HCT116 (cell line): ENCODE measurements at regions not wholly inside any gene's neighbourhood (a gene's known extent, or its start where the extent isn't known, plus 50 kb on each side); places are given as distances from the start of the nearest gene placed in this dataset.

Source experiments
- ATAC-seq: fragments of 200-7000 bp; cut with Tn5 transposase; 2 replicates; pipeline ENCODE4 v1.9.1; 2020; ENCODE audit warnings: mild to moderate bottlenecking, moderate library complexity
- BruUV-seq: library from RNA; stranded (reverse); fragments of 400-500 nt; replicated peaks from 2 replicates; lab custom pipeline; 2021; lab: Mats Ljungman, UMichigan
- CTCF ChIA-PET: fragments of 300-600 bp; sonication (Branson Sonifier 250); formaldehyde crosslinking; loops from one replicate; lab custom pipeline; 2021; ENCODE audit warnings: antibody characterized with exemption; lab: Charles Lee
- POLR2A ChIA-PET: fragments of 300-600, 350-600 bp; sonication (Branson Sonifier 250); formaldehyde crosslinking; loops from one replicate; lab custom pipeline; 2021; ENCODE audit warnings: antibody characterized with exemption; lab: Charles Lee
- RAD21 ChIA-PET, 2 experiments: fragments of 300-600 bp; sonication (Branson Sonifier 250); formaldehyde crosslinking; loops; one replicate each; lab custom pipeline; 2023; ENCODE audit warnings: low total read pairs in 2 of 2; ENCODE audit not compliant: uncharacterized antibody in 2 of 2, unreplicated experiment in 2 of 2, low non-redundant PET in 1 of 2; lab: Charles Lee
- DNase-seq: peaks from one replicate; pipeline ENCODE4 v3.0.0-alpha.2; 2010; ENCODE audit warnings: low read depth, low spot score
- H2AFZ ChIP-seq: fragments of 200-600 bp; shearing (Covaris generic), sonication (generic); 2 replicates; pipeline ENCODE4 v1.6.1; 2017; ENCODE audit warnings: low read depth, mixed run types, mixed read lengths, antibody characterized with exemption, low read length; ENCODE audit not compliant: poor library complexity, severe bottlenecking
- H3K27ac ChIP-seq: 2 replicates; pipeline ENCODE4 v1.5.1; 2012; ENCODE audit warnings: low read depth, low read length
- H3K27me3 ChIP-seq: fragments of 200-600 bp; sonication (generic); 2 replicates; pipeline ENCODE4 v1.6.1; 2016; ENCODE audit warnings: mixed run types, low read length, mixed read lengths; ENCODE audit not compliant: insufficient read depth
- H3K36me3 ChIP-seq, 2 experiments: fragments of 200-500 bp in 1 of 2; fragments of 200-600 bp in 1 of 2; sonication (Bioruptor generic) in 1 of 2; sonication (generic) in 1 of 2; 2 replicates each; pipeline versions ENCODE4 v1.5.1 to v1.6.1; 2014 to 2016; ENCODE audit warnings: low read length in 2 of 2, inconsistent platforms in 1 of 2, mixed read lengths in 1 of 2, mixed run types in 1 of 2; ENCODE audit not compliant: insufficient read depth in 2 of 2, control insufficient read depth in 1 of 2
- H3K4me1 ChIP-seq, 2 experiments: fragments of 200-600 bp in 1 of 2; sonication (generic) in 1 of 2; 2 replicates each; pipeline versions ENCODE4 v1.5.1 to v1.6.1; 2012 to 2017; ENCODE audit warnings: low read length in 2 of 2, inconsistent platforms in 1 of 2, mild to moderate bottlenecking in 1 of 2, mixed read lengths in 1 of 2, mixed run types in 1 of 2, moderate library complexity in 1 of 2; ENCODE audit not compliant: insufficient read depth in 2 of 2, control insufficient read depth in 1 of 2
- H3K4me2 ChIP-seq: fragments of 200-600 bp; sonication (generic); 2 replicates; pipeline ENCODE4 v1.6.1; 2017; ENCODE audit warnings: mixed run types, low read length, mixed read lengths
- H3K4me3 ChIP-seq, 2 experiments: fragments of 200-600 bp in 1 of 2; sonication (generic) in 1 of 2; replicated peaks in 1 of 2; 2 replicates each; pipeline ENCODE4 v1.5.1; 2011 to 2016; ENCODE audit warnings: low read length in 2 of 2, control low read depth in 1 of 2, low read depth in 1 of 2, mild to moderate bottlenecking in 1 of 2, mixed read lengths in 1 of 2, mixed run types in 1 of 2
- H3K79me2 ChIP-seq: fragments of 200-600 bp; sonication (generic); 2 replicates; pipeline ENCODE4 v1.6.1; 2017; ENCODE audit warnings: mild to moderate bottlenecking, mixed run types, low read length, moderate library complexity, mixed read lengths; ENCODE audit not compliant: insufficient read depth
- H3K9ac ChIP-seq: fragments of 200-600 bp; sonication (generic); 2 replicates; pipeline ENCODE4 v1.6.1; 2016; ENCODE audit warnings: low read length, mixed read lengths
- H3K9me2 ChIP-seq: fragments of 200-600 bp; sonication (generic), shearing (Covaris generic); 2 replicates; pipeline ENCODE4 v1.6.1; 2017; ENCODE audit warnings: mixed run types, mild to moderate bottlenecking, moderate library complexity; ENCODE audit not compliant: insufficient read depth
- H3K9me3 ChIP-seq, 2 experiments: fragments of 200-500 bp in 1 of 2; fragments of 200-600 bp in 1 of 2; sonication (Bioruptor generic) in 1 of 2; sonication (generic) in 1 of 2; 2 replicates each; pipeline ENCODE4 v1.6.1; 2014 to 2017; ENCODE audit warnings: low read length in 2 of 2, mixed read lengths in 2 of 2, inconsistent platforms in 1 of 2, low read depth in 1 of 2, mild to moderate bottlenecking in 1 of 2, mixed run types in 1 of 2, moderate library complexity in 1 of 2; ENCODE audit not compliant: control insufficient read depth in 1 of 2, insufficient read depth in 1 of 2
- H4K20me1 ChIP-seq: fragments of 200-600 bp; sonication (generic), shearing (Covaris generic); 2 replicates; pipeline ENCODE4 v1.6.1; 2017; ENCODE audit warnings: mixed run types, mild to moderate bottlenecking, moderate library complexity; ENCODE audit not compliant: insufficient read depth
- CBX3 ChIP-seq: IDR thresholded peaks from 2 replicates; pipeline ENCODE4 v1.6.1; 2012; ENCODE audit warnings: low read depth
- ELF1 ChIP-seq: IDR thresholded peaks from 2 replicates; pipeline ENCODE4 v1.6.1; 2012; ENCODE audit warnings: low read depth, borderline replicate concordance
- EZH2phosphoT487 ChIP-seq: fragments of 200-600 bp; IDR thresholded peaks from 2 replicates; pipeline ENCODE4 v1.6.1; 2018; ENCODE audit warnings: antibody characterized with exemption, borderline replicate concordance
- POLR2A ChIP-seq: IDR thresholded peaks from 2 replicates; pipeline ENCODE4 v1.7.0; 2011; ENCODE audit warnings: borderline replicate concordance; ENCODE audit not compliant: insufficient read depth, insufficient read length; ENCODE audit errors: extremely low read depth
- POLR2AphosphoS5 ChIP-seq: IDR thresholded peaks from 2 replicates; pipeline ENCODE4 v1.6.1; 2011; ENCODE audit warnings: mild to moderate bottlenecking, low read depth, low read length, moderate library complexity
- RAD21 ChIP-seq: IDR thresholded peaks from 2 replicates; pipeline ENCODE4 v1.6.1; 2012; ENCODE audit warnings: low read depth, mild to moderate bottlenecking
- REST ChIP-seq: IDR thresholded peaks from 2 replicates; pipeline ENCODE4 v1.6.1; 2012; ENCODE audit warnings: low read depth
- SIN3A ChIP-seq: IDR thresholded peaks from 2 replicates; pipeline ENCODE4 v1.6.1; 2012; ENCODE audit warnings: low read depth
- SP1 ChIP-seq: IDR thresholded peaks from 2 replicates; pipeline ENCODE4 v1.6.1; 2012; ENCODE audit warnings: low read depth
- SRF ChIP-seq: IDR thresholded peaks from 2 replicates; pipeline ENCODE4 v1.6.1; 2012; ENCODE audit warnings: low read depth
- ZBTB33 ChIP-seq: IDR thresholded peaks from 2 replicates; pipeline ENCODE4 v1.6.1; 2011; ENCODE audit warnings: mild to moderate bottlenecking, low read length, moderate library complexity; ENCODE audit not compliant: insufficient replicate concordance; ENCODE audit errors: extremely low read depth
- ZNF274 ChIP-seq: fragments of 200-500 bp; sonication (Bioruptor generic); IDR thresholded peaks from 2 replicates; pipeline ENCODE4 v1.6.1; 2014; ENCODE audit warnings: mild to moderate bottlenecking, low read depth, low read length, inconsistent platforms
- intact Hi-C: fragments of 100-400 bp; cut with micrococcal nuclease; formaldehyde crosslinking; loops from 2 replicates; pipeline ENCODE4 v1.10.0; 2022
- TF ChIP-seq, protein P1 (sequence below): IDR thresholded peaks from 2 replicates; pipeline ENCODE4 v1.6.1; 2012

DNA sequence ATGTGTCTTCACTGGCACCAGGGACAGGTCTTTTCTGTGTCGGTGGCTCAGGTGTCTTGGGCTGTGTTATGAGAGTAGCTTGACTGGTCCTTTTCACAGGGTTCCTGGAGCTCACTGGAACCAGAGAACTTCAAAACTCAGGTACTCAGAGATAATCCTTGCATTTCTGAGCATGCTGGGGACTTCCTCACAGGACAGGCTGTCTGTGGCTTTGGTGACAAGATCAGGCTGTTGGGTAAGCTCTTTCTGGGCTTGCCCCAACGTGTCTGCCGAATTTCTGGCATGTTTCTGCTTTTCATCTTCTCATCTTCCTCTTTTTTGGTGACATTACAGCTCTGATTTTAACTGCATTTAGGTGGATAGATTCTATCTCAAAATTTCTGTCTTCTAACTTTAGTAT lies 270.0 kb downstream of the CDH26 start:
- TF ChIP-seq POLR2A = no peak
- no peak for TF ChIP-seq SP1
- TF ChIP-seq ELF1 = no peak
- no peak for TF ChIP-seq RAD21
- no peak for TF ChIP-seq POLR2AphosphoS5
- TF ChIP-seq, protein P1, sequence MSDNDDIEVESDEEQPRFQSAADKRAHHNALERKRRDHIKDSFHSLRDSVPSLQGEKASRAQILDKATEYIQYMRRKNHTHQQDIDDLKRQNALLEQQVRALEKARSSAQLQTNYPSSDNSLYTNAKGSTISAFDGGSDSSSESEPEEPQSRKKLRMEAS = no peak
- TF ChIP-seq EZH2phosphoT487 = no peak
- no peak for TF ChIP-seq REST
- TF ChIP-seq CBX3 = no peak
- no peak for TF ChIP-seq ZBTB33
- no peak for TF ChIP-seq SIN3A
- TF ChIP-seq ZNF274 = no peak
- TF ChIP-seq SRF = no peak
- no peaks in the 10 kb centered on the region for H3K27me3 ChIP-seq
- DNase-seq (no peak), ATAC-seq (no peak)
- H3K4me1 ChIP-seq = no peaks in the 10 kb centered on the region
- H3K4me3 ChIP-seq = no peak overlapping the region
- H3K79me2 ChIP-seq = no peaks in the 10 kb centered on the region
- CTCF ChIA-PET = no interaction called here
- POLR2A ChIA-PET = no interaction called here
- BruUV-seq = no TSS peak
- no peaks in the 10 kb centered on the region; a peak in 1 of 4 replicates for H3K9me3 ChIP-seq
- H4K20me1 ChIP-seq = no peaks in the 10 kb centered on the region
- no peak overlapping the region for H2AFZ ChIP-seq
- intact Hi-C loops = no loop called here
- H3K9me2 ChIP-seq = no peaks in the 10 kb centered on the region
- RAD21 ChIA-PET = no interaction called here
- no peak overlapping the region for H3K4me2 ChIP-seq
- no peaks in the 10 kb centered on the region for H3K36me3 ChIP-seq
- H3K9ac ChIP-seq = no peak overlapping the region
- no peak overlapping the region for H3K27ac ChIP-seq
